T-helper 1 cell treated with Interleukin-12 subunit alpha and Interleukin-12 subunit beta and Interleukin-4 antibody, amounts not matched to agents 30 μg/mL and 1 μg/mL, for 36 hours (primary cell): ENCODE measurements at regions not wholly inside any gene's neighbourhood (a gene's known extent, or its start where the extent isn't known, plus 50 kb on each side); places are given as distances from the start of the nearest gene placed in this dataset.

ENCODE experiments used
- H3K27ac Mint-ChIP-seq: one replicate; pipeline ENCODE4 v1.8.0; 2021; ENCODE audit warnings: mild to moderate bottlenecking, mixed read lengths
- H3K27me3 Mint-ChIP-seq: one replicate; pipeline ENCODE4 v1.8.0; 2021; ENCODE audit warnings: low read depth, mixed read lengths
- H3K36me3 Mint-ChIP-seq: one replicate; pipeline ENCODE4 v1.8.0; 2021; ENCODE audit warnings: low read depth, mixed read lengths
- H3K4me1 Mint-ChIP-seq: one replicate; pipeline ENCODE4 v1.8.0; 2021; ENCODE audit warnings: low read depth, mixed read lengths
- H3K4me3 Mint-ChIP-seq: one replicate; pipeline ENCODE4 v1.8.0; 2021; ENCODE audit warnings: mild to moderate bottlenecking, moderate library complexity, mixed read lengths
- H3K9me3 Mint-ChIP-seq: one replicate; pipeline ENCODE4 v1.8.0; 2021; ENCODE audit warnings: mixed read lengths

GRCh38 chr4:57418133-57418532 is 307.9 kb upstream of the IGFBP7 start:
- Mint-ChIP-seq H3K4me1 (no peaks in the 10 kb centered on the region), H3K27ac (no peak overlapping the region), H3K27me3 (no peaks in the 10 kb centered on the region), H3K4me3 (no peak overlapping the region), H3K36me3 (no peaks in the 10 kb centered on the region), H3K9me3 (no peaks in the 10 kb centered on the region)

DNA sequence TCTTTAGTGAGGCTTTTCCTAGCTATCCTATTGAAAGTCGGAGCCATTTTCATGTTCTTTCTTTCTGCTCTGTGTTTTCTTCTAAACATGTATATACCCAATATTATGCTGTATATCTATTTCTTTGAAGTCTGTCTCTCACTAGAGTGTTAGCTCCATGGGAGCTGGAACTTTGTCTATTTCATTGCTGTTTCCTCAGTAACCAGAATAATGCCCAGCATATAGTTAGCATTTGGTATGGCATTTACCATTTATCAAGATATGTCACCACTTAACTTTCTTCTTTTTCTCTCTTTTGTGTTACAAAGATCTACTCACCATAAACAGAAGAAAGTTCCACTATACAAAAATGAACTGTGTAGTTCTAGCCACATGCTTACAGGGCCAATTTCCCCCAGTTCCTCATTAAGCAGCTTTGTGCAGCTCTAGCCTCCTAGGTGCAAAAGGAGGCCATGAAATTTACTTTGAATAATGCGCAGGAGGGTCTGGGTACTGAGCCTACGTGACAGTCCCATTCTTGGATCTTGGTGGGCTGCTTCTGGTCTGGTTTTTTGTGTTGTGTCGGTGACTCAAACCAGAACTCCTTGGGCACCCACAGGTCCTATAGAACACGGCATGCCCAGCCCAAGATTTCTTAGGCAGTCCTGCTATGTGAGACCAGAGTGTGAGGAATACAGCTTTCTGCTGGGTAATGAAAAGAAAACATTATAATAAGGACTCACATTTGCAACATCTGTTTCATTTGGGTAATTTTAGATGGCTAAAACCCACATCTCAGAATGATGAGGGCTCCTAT is 302.3 kb upstream of the IGFBP7 start:
- Mint-ChIP-seq H3K4me3 (no peak overlapping the region), H3K36me3 (no peaks in the 10 kb centered on the region), H3K27ac (no peak overlapping the region), H3K27me3 (no peaks in the 10 kb centered on the region), H3K4me1 (no peaks in the 10 kb centered on the region), H3K9me3 (no peaks in the 10 kb centered on the region)

- Mint-ChIP-seq H3K36me3 (no peaks in the 10 kb centered on the region), H3K27me3 (no peaks in the 10 kb centered on the region), H3K27ac (no peak overlapping the region), H3K9me3 (no peaks in the 10 kb centered on the region), H3K4me1 (no peaks in the 10 kb centered on the region), H3K4me3 (no peak overlapping the region)
These were observed 300.3 kb upstream of the IGFBP7 start for GRCh38 chr4:57410331-57411052.

DNA sequence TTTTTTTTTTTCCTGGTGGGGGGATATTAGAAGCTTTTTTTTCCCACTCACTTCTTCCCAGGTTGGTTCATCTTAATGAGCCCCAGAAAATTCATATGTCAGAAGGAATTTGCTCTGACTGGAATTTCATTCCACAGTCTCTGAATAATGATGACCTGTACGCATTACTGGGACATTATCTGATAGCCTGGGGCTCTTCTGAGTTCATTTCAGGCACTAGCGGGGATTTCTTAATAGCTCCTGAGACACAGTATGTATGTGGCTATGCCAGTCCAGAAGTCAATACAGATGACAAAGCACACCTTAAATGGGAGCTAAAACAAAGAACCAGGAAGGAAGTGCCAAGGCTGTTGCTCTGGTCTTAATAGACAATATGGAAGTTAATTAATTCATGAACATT is 295.2 kb upstream of the IGFBP7 start:
- Mint-ChIP-seq H3K4me3 (no peak overlapping the region), H3K9me3 (no peaks in the 10 kb centered on the region), H3K36me3 (no peaks in the 10 kb centered on the region), H3K4me1 (no peaks in the 10 kb centered on the region), H3K27me3 (no peaks in the 10 kb centered on the region), H3K27ac (no peak overlapping the region)

- Mint-ChIP-seq H3K4me3 (no peak overlapping the region), H3K9me3 (no peaks in the 10 kb centered on the region), H3K27me3 (no peaks in the 10 kb centered on the region), H3K4me1 (no peaks in the 10 kb centered on the region), H3K27ac (no peak overlapping the region), H3K36me3 (no peaks in the 10 kb centered on the region)
These were observed 294.3 kb upstream of the IGFBP7 start for GRCh38 chr4:57404483-57404882.

- no peak overlapping the region for H3K4me3 Mint-ChIP-seq
These were observed 293.4 kb upstream of the IGFBP7 start for GRCh38 chr4:57403591-57403990.

GRCh38 chr4:57401586-57401985 is 291.4 kb upstream of the IGFBP7 start:
- Mint-ChIP-seq H3K9me3 (no peaks in the 10 kb centered on the region), H3K27ac (no peak overlapping the region), H3K36me3 (no peaks in the 10 kb centered on the region), H3K27me3 (no peaks in the 10 kb centered on the region), H3K4me1 (no peaks in the 10 kb centered on the region), H3K4me3 (no peak overlapping the region)

More at GRCh38 chr4:57403591-57403990, 293.4 kb upstream of the IGFBP7 start:
- Mint-ChIP-seq H3K9me3 (no peaks in the 10 kb centered on the region), H3K27me3 (no peaks in the 10 kb centered on the region), H3K27ac (no peak overlapping the region), H3K4me1 (no peaks in the 10 kb centered on the region), H3K36me3 (no peaks in the 10 kb centered on the region)

DNA sequence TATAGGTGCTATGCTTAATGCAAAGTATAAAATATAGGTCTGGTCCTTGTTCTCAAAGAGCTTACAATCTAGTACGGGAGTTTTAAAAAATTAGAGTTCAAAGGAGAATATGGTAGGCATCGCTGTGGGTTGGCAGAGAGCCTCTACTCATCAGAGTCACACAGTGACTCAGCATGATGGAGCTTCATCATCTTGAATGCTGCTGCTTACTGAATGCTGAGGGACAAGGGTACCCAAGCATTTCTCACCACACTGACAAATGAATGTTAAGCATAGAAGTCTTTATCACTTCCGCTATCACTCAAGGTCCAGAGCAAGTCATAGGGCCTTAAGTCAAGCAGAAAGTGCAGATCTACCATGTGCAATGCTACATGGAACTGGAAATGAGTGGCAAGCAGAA is 268.6 kb upstream of the IGFBP7 start:
- Mint-ChIP-seq H3K4me1 (no peaks in the 10 kb centered on the region), H3K9me3 (peaks cover 2% of the 10 kb centered on the region), H3K27ac (no peak overlapping the region), H3K27me3 (no peaks in the 10 kb centered on the region), H3K36me3 (no peaks in the 10 kb centered on the region), H3K4me3 (no peak overlapping the region)

DNA sequence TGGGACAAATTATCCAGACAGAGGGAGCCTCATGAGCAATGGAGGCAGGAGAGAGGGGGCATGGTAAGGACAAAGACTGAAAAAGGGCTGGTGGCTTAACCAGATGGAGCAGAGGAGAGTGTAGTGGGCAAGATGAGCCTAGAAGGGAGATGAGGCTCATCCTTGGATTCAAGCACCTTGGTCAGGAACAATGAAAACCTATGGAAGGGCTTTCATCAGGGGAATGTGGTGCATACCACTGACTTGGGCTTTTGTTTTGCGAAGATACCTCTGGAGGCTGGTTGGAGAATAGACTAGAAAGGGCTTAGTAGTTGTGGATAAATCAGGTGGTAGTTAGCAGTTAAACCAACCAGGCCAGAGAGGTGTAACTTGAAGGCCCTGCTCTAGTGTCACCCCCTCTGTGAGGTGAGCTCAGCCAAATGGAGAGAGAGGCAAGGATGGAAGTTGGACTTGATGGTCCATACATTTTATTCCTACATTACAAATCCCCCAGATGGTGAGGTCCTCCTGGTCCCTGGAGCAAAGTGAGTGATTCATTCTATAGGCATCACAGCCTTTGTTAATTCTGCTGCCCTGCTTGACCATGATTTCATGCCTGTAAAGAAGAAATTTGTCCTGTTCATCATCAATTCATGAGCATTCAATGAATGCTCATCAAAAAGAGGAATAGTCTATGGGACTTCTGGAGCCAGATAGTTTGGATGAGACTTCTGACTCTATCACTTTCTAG is 264.8 kb upstream of the IGFBP7 start:
- no peak overlapping the region for H3K27ac Mint-ChIP-seq
- no peaks in the 10 kb centered on the region for H3K36me3 Mint-ChIP-seq
- no peak overlapping the region for H3K4me3 Mint-ChIP-seq
- no peaks in the 10 kb centered on the region for H3K27me3 Mint-ChIP-seq
- no peaks in the 10 kb centered on the region for H3K4me1 Mint-ChIP-seq
- no peaks in the 10 kb centered on the region for H3K9me3 Mint-ChIP-seq

GRCh38 chr4:57373991-57374390 is 263.8 kb upstream of the IGFBP7 start:
- Mint-ChIP-seq H3K4me3 (no peak overlapping the region), H3K4me1 (no peaks in the 10 kb centered on the region), H3K36me3 (no peaks in the 10 kb centered on the region), H3K27me3 (no peaks in the 10 kb centered on the region), H3K9me3 (no peaks in the 10 kb centered on the region), H3K27ac (no peak overlapping the region)

GRCh38 chr4:57371671-57372070 is 261.5 kb upstream of the IGFBP7 start:
- no peak overlapping the region for H3K4me3 Mint-ChIP-seq

DNA sequence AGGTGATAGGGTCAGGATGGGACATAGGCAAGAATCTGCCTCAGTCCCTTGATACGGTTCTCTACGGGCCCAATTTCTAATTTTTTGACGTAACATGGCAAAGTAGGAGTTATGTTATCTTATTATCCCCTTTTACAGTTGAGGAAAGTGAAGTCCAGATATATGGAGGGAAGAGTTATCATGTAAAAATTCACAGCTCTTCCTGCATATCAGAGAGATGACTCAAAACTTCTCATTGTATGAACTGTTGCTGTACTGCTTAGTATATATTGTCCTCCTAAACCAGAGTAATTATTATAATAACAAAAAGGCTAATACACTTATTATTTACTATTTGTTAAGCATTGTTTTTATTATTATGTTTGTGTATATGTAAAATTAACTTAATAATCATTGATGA is 260.5 kb upstream of the IGFBP7 start:
- H3K9me3 Mint-ChIP-seq, result no peaks in the 10 kb centered on the region
- H3K4me3 Mint-ChIP-seq, result no peak overlapping the region
- H3K36me3 Mint-ChIP-seq, result no peaks in the 10 kb centered on the region
- H3K4me1 Mint-ChIP-seq, result no peaks in the 10 kb centered on the region
- H3K27ac Mint-ChIP-seq, result no peak overlapping the region
- no peaks in the 10 kb centered on the region for H3K27me3 Mint-ChIP-seq

More at GRCh38 chr4:57371671-57372070, 261.5 kb upstream of the IGFBP7 start:
- H3K9me3 Mint-ChIP-seq, result no peaks in the 10 kb centered on the region
- no peaks in the 10 kb centered on the region for H3K4me1 Mint-ChIP-seq
- H3K36me3 Mint-ChIP-seq, result no peaks in the 10 kb centered on the region
- no peaks in the 10 kb centered on the region for H3K27me3 Mint-ChIP-seq
- no peak overlapping the region for H3K27ac Mint-ChIP-seq

DNA sequence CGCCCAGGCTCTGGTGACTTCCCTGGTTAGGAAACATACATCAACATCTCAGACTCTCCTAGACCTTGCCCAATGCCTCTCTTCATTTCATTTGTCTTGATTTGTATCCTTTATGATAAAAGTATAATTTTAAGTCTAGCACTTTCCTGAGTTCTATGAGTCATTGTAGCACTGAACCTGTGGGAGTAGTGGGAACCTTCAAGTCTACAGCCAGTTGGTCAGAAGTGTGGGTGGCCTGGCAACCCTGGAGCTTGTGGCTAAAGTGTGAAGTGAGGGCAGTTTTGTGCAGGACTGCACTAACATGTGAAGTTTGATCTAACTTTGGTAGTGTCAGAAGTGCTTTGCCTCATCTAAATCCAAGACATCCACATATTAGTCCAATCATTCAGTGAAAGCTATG is 259.3 kb upstream of the IGFBP7 start:
- H3K9me3 Mint-ChIP-seq, result no peaks in the 10 kb centered on the region
- no peaks in the 10 kb centered on the region for H3K4me1 Mint-ChIP-seq
- H3K4me3 Mint-ChIP-seq, result no peak overlapping the region
- H3K27ac Mint-ChIP-seq, result no peak overlapping the region
- no peaks in the 10 kb centered on the region for H3K27me3 Mint-ChIP-seq
- no peaks in the 10 kb centered on the region for H3K36me3 Mint-ChIP-seq

DNA sequence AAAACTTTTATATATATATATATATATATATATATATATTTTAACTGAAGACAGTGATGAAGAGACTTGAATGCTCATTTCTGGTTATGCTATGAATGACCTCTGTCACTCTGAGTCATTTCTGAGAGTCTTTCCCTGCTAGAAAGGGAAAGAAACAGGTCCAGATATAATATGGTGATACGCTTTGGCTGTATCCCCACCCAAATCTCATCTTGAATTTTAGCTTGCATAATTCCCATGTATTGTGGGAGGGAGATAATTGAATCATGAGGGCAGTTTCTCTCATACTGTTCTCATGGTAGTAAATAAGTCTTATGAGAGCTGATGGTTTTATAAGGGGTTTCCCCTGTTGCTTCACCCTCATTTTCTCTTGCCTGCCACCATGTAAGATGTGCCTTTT is 254.1 kb upstream of the IGFBP7 start:
- Mint-ChIP-seq H3K4me3 (no peak overlapping the region), H3K4me1 (no peaks in the 10 kb centered on the region), H3K9me3 (no peaks in the 10 kb centered on the region), H3K36me3 (no peaks in the 10 kb centered on the region), H3K27me3 (no peaks in the 10 kb centered on the region), H3K27ac (no peak overlapping the region)

DNA sequence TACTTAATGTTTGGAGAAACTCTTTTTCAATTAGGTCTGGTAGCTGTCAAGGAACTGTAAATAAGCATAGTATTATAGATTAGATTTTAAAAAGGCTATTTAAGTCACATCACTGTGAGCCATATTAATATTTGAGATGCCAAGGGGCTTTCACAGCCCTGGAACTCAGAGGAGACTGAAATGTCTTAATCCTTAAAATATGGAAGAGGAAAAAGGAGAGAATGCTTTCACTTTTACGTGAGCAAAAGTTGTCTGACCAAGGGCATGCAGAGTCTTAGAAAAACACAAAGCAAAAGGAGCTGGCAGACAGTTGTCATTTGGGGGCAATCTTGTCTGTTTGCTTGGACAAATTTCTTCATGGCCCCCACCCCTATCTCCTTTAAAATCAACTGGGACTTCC is 253.2 kb upstream of the IGFBP7 start:
- Mint-ChIP-seq H3K27me3 (no peaks in the 10 kb centered on the region), H3K27ac (no peak overlapping the region), H3K4me3 (no peak overlapping the region), H3K36me3 (no peaks in the 10 kb centered on the region), H3K9me3 (no peaks in the 10 kb centered on the region), H3K4me1 (no peaks in the 10 kb centered on the region)
